Gastroesophageal sphincter (tissue), 3 donors: ENCODE measurements at regions not wholly inside any gene's neighbourhood (a gene's known extent, or its start where the extent isn't known, plus 50 kb on each side); places are given as distances from the start of the nearest gene placed in this dataset.

Experiments
- POLR2A ChIP-seq, 2 donors: fragments of 450-650 bp; IDR thresholded peaks; one replicate each; pipeline ENCODE4 v1.6.1; 2017; ENCODE audit warnings: antibody characterized with exemption in 2 of 2, mild to moderate bottlenecking in 2 of 2, moderate library complexity in 1 of 2
- POLR2AphosphoS5 ChIP-seq: sonication (generic); formaldehyde crosslinking; IDR thresholded peaks from one replicate; pipeline ENCODE4 v1.6.1; 2017; ENCODE audit warnings: antibody characterized with exemption
- TF ChIP-seq, protein P1 (sequence below), 4 experiments: fragments of 200-600 bp in 2 of 4; fragments of 450-650 bp in 2 of 4; sonication (generic) in 1 of 4; IDR thresholded peaks; one replicate each; pipeline ENCODE4 v1.5.1; 2017 to 2019; ENCODE audit warnings: antibody characterized with exemption in 4 of 4, mild to moderate bottlenecking in 2 of 4, moderate library complexity in 2 of 4

DNA sequence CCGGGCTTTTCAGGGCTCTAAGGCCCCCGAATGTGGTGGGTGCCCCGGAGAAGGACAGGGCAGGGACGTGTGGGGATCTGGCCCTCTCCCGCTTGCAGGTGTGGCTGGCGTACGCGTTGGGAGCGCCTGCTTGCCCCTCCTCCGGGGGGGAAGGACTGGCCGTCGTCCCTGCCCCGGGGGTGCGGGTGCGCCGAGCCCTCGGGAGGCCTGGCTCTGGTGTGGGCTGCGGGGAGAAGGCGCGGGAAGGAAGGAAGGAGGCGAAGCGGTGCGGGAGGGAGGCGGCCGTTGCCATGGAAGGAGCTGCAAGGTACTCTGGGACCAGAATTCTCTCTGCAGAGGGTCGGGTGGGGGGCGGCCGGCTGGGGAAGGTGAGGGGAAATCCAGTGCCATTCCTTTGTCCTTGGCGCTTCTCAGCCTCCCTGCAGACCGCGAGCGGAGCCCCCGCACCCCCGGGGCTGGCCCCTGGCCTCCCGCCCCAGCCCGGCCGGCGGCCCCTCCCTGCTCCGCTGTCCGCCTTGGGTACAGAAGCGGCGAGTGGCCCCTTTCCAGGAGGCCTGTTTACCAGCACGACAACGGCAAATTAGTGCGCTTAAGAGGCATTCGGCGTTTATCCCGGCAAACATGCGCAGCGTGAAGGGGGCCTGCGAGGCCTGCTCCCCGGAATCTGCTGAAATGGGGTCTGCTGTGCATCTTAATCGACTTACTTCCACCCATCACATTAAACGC, 67.1 kb upstream of the UNC5A start:
- TF ChIP-seq, protein P1, sequence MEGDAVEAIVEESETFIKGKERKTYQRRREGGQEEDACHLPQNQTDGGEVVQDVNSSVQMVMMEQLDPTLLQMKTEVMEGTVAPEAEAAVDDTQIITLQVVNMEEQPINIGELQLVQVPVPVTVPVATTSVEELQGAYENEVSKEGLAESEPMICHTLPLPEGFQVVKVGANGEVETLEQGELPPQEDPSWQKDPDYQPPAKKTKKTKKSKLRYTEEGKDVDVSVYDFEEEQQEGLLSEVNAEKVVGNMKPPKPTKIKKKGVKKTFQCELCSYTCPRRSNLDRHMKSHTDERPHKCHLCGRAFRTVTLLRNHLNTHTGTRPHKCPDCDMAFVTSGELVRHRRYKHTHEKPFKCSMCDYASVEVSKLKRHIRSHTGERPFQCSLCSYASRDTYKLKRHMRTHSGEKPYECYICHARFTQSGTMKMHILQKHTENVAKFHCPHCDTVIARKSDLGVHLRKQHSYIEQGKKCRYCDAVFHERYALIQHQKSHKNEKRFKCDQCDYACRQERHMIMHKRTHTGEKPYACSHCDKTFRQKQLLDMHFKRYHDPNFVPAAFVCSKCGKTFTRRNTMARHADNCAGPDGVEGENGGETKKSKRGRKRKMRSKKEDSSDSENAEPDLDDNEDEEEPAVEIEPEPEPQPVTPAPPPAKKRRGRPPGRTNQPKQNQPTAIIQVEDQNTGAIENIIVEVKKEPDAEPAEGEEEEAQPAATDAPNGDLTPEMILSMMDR (IDR thresholded peaks at IDR 0.05), result no peak
- no peak for TF ChIP-seq POLR2A (IDR thresholded peaks at IDR 0.05)
- TF ChIP-seq POLR2AphosphoS5, result no peak
